HFFc6 (cell line): ENCODE measurements at regions not wholly inside any gene's neighbourhood (a gene's known extent, or its start where the extent isn't known, plus 50 kb on each side); places are given as distances from the start of the nearest gene placed in this dataset.

Source experiments
- DNase-seq: peaks from one replicate; pipeline ENCODE4 v3.0.0-alpha.2; 2018
- H3K27ac Mint-ChIP-seq: 2 replicates; pipeline ENCODE4 v1.8.0; 2020; ENCODE audit warnings: mild to moderate bottlenecking, mixed read lengths
- H3K27me3 Mint-ChIP-seq: 2 replicates; pipeline ENCODE4 v1.8.0; 2021; ENCODE audit warnings: mild to moderate bottlenecking, moderate library complexity, mixed read lengths; ENCODE audit not compliant: insufficient read depth
- H3K36me3 Mint-ChIP-seq: 2 replicates; pipeline ENCODE4 v1.8.0; 2021; ENCODE audit warnings: low read depth, mixed read lengths
- H3K4me1 Mint-ChIP-seq: 2 replicates; pipeline ENCODE4 v1.8.0; 2020; ENCODE audit warnings: low read depth, mixed read lengths
- H3K4me3 Mint-ChIP-seq: 2 replicates; pipeline ENCODE4 v1.8.0; 2020; ENCODE audit warnings: mild to moderate bottlenecking, moderate library complexity, mixed read lengths
- H3K9me3 Mint-ChIP-seq: 2 replicates; pipeline ENCODE4 v1.8.0; 2020; ENCODE audit warnings: mild to moderate bottlenecking, mixed read lengths
- CTCF ChIP-seq: fragments of 200-600 bp; sonication (generic); IDR thresholded peaks from 2 replicates; pipeline ENCODE4 v1.5.0; 2021; ENCODE audit warnings: antibody characterized with exemption, mild to moderate bottlenecking

- Mint-ChIP-seq H3K27me3 (peaks cover 3% of the 10 kb centered on the region; the same call in 1 of the 2 replicates), H3K9me3 (peaks cover 8% of the 10 kb centered on the region; the same call in 1 of the 2 replicates), H3K4me3 (no peak overlapping the region), H3K36me3 (no peaks in the 10 kb centered on the region), H3K4me1 (no peaks in the 10 kb centered on the region), H3K27ac (no peak overlapping the region)
- no peak for DNase-seq
- TF ChIP-seq CTCF: no peak
Measured at GRCh38 chr16:17986991-17987390, 349.5 kb downstream of the NPIPA8 start.

- H3K9me3 Mint-ChIP-seq: peaks cover 8% of the 10 kb centered on the region; the same call in 1 of the 2 replicates
- no peaks in the 10 kb centered on the region for H3K4me1 Mint-ChIP-seq
- no peak overlapping the region for H3K27ac Mint-ChIP-seq
- no peak for TF ChIP-seq CTCF
- peaks cover 3% of the 10 kb centered on the region for H3K27me3 Mint-ChIP-seq
- H3K36me3 Mint-ChIP-seq: no peaks in the 10 kb centered on the region
- no peak overlapping the region for H3K4me3 Mint-ChIP-seq
- DNase-seq: no peak
Measured at GRCh38 chr16:17984810-17985209, 351.7 kb downstream of the NPIPA8 start.

- Mint-ChIP-seq H3K27ac (no peak overlapping the region), H3K27me3 (peaks cover 3% of the 10 kb centered on the region), H3K9me3 (peaks cover 13% of the 10 kb centered on the region; the same call in 1 of the 2 replicates), H3K4me3 (no peak overlapping the region), H3K4me1 (no peaks in the 10 kb centered on the region), H3K36me3 (no peaks in the 10 kb centered on the region)
- no peak for TF ChIP-seq CTCF
- no peak for DNase-seq
Measured at GRCh38 chr16:17983847-17984639, 352.5 kb downstream of the NPIPA8 start.

- Mint-ChIP-seq H3K36me3 (no peaks in the 10 kb centered on the region), H3K27me3 (peaks cover 2% of the 10 kb centered on the region), H3K27ac (no peak overlapping the region), H3K4me3 (no peak overlapping the region), H3K9me3 (peaks cover 18% of the 10 kb centered on the region), H3K4me1 (no peaks in the 10 kb centered on the region)
- no peak for TF ChIP-seq CTCF
- DNase-seq: no peak
Measured at GRCh38 chr16:17983114-17983513, 353.4 kb downstream of the NPIPA8 start.

- Mint-ChIP-seq H3K4me3 (no peak overlapping the region), H3K4me1 (no peaks in the 10 kb centered on the region)
Measured at GRCh38 chr16:17977260-17977659, 359.3 kb downstream of the NPIPA8 start.

More at GRCh38 chr16:17977260-17977659, 359.3 kb downstream of the NPIPA8 start:
- no peak for TF ChIP-seq CTCF
- H3K27me3 Mint-ChIP-seq: peaks cover 3% of the 10 kb centered on the region
- no peaks in the 10 kb centered on the region for H3K36me3 Mint-ChIP-seq
- peaks cover 15% of the 10 kb centered on the region for H3K9me3 Mint-ChIP-seq
- no peak overlapping the region for H3K27ac Mint-ChIP-seq
- no peak for DNase-seq
